ENCODE measurements at regions not wholly inside any gene's neighbourhood (a gene's known extent, or its start where the extent isn't known, plus 50 kb on each side); places are given as distances from the start of the nearest gene placed in this dataset.

- DNase-seq: peak; percentile 94
Observed at GRCh38 chr11:27904358-27905055, 203.4 kb downstream of the KIF18A start.

- DNase-seq: peak; percentile 86
Observed at GRCh38 chr11:27902981-27903624, 202.8 kb upstream of the BDNF start.

- peak; percentile 50 for DNase-seq
Observed at GRCh38 chr11:27898166-27898565, 197.9 kb upstream of the BDNF start.

GRCh38 chr11:27896096-27896495, 195.8 kb upstream of the BDNF start:
- DNase-seq: no peak

- DNase-seq: no peak
Observed at GRCh38 chr11:27894552-27894951, 194.3 kb upstream of the BDNF start.

- DNase-seq: no peak
Observed at GRCh38 chr11:27886857-27887256, 186.6 kb upstream of the BDNF start.

- DNase-seq: no peak
Observed at GRCh38 chr11:27882066-27882697, 181.9 kb upstream of the BDNF start.

GRCh38 chr11:27875831-27876775, 175.8 kb upstream of the BDNF start:
- peak; percentile 36 for DNase-seq

- no peak for DNase-seq
Observed at GRCh38 chr11:27874998-27875830, 175.0 kb upstream of the BDNF start.

- DNase-seq: no peak
Observed at GRCh38 chr11:27873664-27874063, 173.4 kb upstream of the BDNF start.

- DNase-seq: no peak
Observed at GRCh38 chr11:27871056-27871455, 170.8 kb upstream of the BDNF start.

- DNase-seq: no peak
Observed at GRCh38 chr11:27869701-27870100, 169.4 kb upstream of the BDNF start.

- no peak for DNase-seq
Observed at GRCh38 chr11:27868709-27869108, 168.5 kb upstream of the BDNF start.

- no peak for DNase-seq
Observed at GRCh38 chr11:27868226-27868625, 168.0 kb upstream of the BDNF start.

- DNase-seq: no peak
Observed at GRCh38 chr11:27865105-27865504, 164.8 kb upstream of the BDNF start.

GRCh38 chr11:27864611-27865010, 164.4 kb upstream of the BDNF start:
- no peak for DNase-seq

- peak; percentile 41 for DNase-seq
Observed at GRCh38 chr11:27864091-27864491, 163.8 kb upstream of the BDNF start.

- DNase-seq: no peak
Observed at GRCh38 chr11:27863637-27864036, 163.4 kb upstream of the BDNF start.

- peak; percentile 94 for DNase-seq
Observed at GRCh38 chr11:27861706-27862430, 161.6 kb upstream of the BDNF start.

- DNase-seq: no peak
Observed at GRCh38 chr11:27860811-27861210, 160.6 kb upstream of the BDNF start.

GRCh38 chr11:27858866-27859265, 158.6 kb upstream of the BDNF start:
- no peak for DNase-seq

Data from fibroblast of skin of right biceps (primary cell).